Natural killer cell (primary cell): ENCODE measurements at regions not wholly inside any gene's neighbourhood (a gene's known extent, or its start where the extent isn't known, plus 50 kb on each side); places are given as distances from the start of the nearest gene placed in this dataset.

Experiments
- ATAC-seq, 3 donors: fragments of 150-1000 bp in 2 of 3; fragments of 200-7000 bp in 1 of 3; cut with Tn5 transposase; 1 replicate in 1 of 3; 2 replicates in 2 of 3; pipeline ENCODE4 v1.10.0; 2021; ENCODE audit warnings: mild to moderate bottlenecking in 2 of 3, moderate library complexity in 2 of 3
- DNase-seq, 2 donors: peaks; one replicate each; pipeline versions ENCODE4 v3.0.0 to v3.0.0-alpha.2; 2013 to 2021; ENCODE audit warnings: mixed read lengths in 1 of 2
- H3K27ac ChIP-seq: one replicate; pipeline ENCODE4 v1.5.1; 2013; ENCODE audit warnings: mild to moderate bottlenecking, low read length
- H3K27me3 ChIP-seq: one replicate; pipeline ENCODE4 v1.6.1; 2013; ENCODE audit warnings: low read length; ENCODE audit not compliant: control insufficient read depth, insufficient read depth
- H3K36me3 ChIP-seq: one replicate; pipeline ENCODE4 v1.6.1; 2013; ENCODE audit warnings: low read length; ENCODE audit not compliant: control insufficient read depth, insufficient read depth
- H3K4me1 ChIP-seq: one replicate; pipeline ENCODE4 v1.6.1; 2013; ENCODE audit warnings: low read length; ENCODE audit not compliant: control insufficient read depth, insufficient read depth
- H3K4me3 ChIP-seq: one replicate; pipeline ENCODE4 v1.5.1; 2013; ENCODE audit warnings: low read length
- H3K9me3 ChIP-seq: one replicate; pipeline ENCODE4 v1.6.1; 2013; ENCODE audit warnings: low read length; ENCODE audit not compliant: control insufficient read depth, insufficient read depth
- H3K27ac Mint-ChIP-seq, 2 donors: one replicate each; pipeline ENCODE4 v1.8.0; 2022; ENCODE audit warnings: mild to moderate bottlenecking in 2 of 2, mixed read lengths in 2 of 2, moderate library complexity in 1 of 2
- H3K27me3 Mint-ChIP-seq, 2 donors: one replicate each; pipeline ENCODE4 v1.8.0; 2022; ENCODE audit warnings: low read depth in 2 of 2, mixed read lengths in 2 of 2
- H3K36me3 Mint-ChIP-seq: one replicate; pipeline ENCODE4 v1.8.0; 2022; ENCODE audit warnings: mixed read lengths
- H3K4me1 Mint-ChIP-seq, 2 donors: one replicate each; pipeline ENCODE4 v1.8.0; 2022; ENCODE audit warnings: mixed read lengths in 2 of 2
- H3K4me3 Mint-ChIP-seq: one replicate; pipeline ENCODE4 v1.8.0; 2022; ENCODE audit warnings: mild to moderate bottlenecking, moderate library complexity, mixed read lengths
- H3K9me3 Mint-ChIP-seq, 2 donors: one replicate each; pipeline ENCODE4 v1.8.0; 2022; ENCODE audit warnings: mixed read lengths in 2 of 2
- CTCF ChIP-seq: fragments of 200-600 bp; IDR thresholded peaks from one replicate; pipeline ENCODE4 v1.8.0; 2022; ENCODE audit warnings: antibody characterized with exemption
- WGBS: methylation state at CpG from one replicate; pipeline ENCODE4 v1.1.7; 2013; ENCODE audit warnings: missing lambda C conversion rate; ENCODE audit not compliant: insufficient coverage; 5-methylcytosine and 5-hydroxymethylcytosine counted together
- intact Hi-C: fragments of 100-400 bp; cut with micrococcal nuclease; formaldehyde crosslinking; loops from one replicate; pipeline ENCODE4 v1.14.2; 2022

GRCh38 chr17:63378411-63379375 lies 67.4 kb downstream of the CYB561 start:
- Histone ChIP-seq H3K4me1 (no peaks in the 10 kb centered on the region), H3K27me3 (no peaks in the 10 kb centered on the region), H3K9me3 (no peaks in the 10 kb centered on the region), H3K36me3 (peaks cover 11% of the 10 kb centered on the region), H3K4me3 (no peak overlapping the region), H3K27ac (no peak overlapping the region)
- 59% methylated on average over 3 of the region's 3 CpGs for WGBS
- no peak for DNase-seq
- peaks cover 0 to 7% of the 10 kb centered on the region in 2 donors for H3K4me1 Mint-ChIP-seq
- intact Hi-C loops, result no loop called here
- H3K27ac Mint-ChIP-seq, result no peak overlapping the region
- no peaks in the 10 kb centered on the region for H3K9me3 Mint-ChIP-seq
- H3K36me3 Mint-ChIP-seq, result peaks cover 11% of the 10 kb centered on the region
- TF ChIP-seq CTCF, result no peak
- H3K27me3 Mint-ChIP-seq, result no peaks in the 10 kb centered on the region
- no peak for ATAC-seq
- no peak overlapping the region for H3K4me3 Mint-ChIP-seq

GRCh38 chr17:63379636-63380035 lies 66.5 kb downstream of the CYB561 start:
- DNase-seq (no peak), ATAC-seq (no peak)
- peaks cover 11% of the 10 kb centered on the region for H3K36me3 Mint-ChIP-seq
- H3K4me3 ChIP-seq, result no peak overlapping the region
- no peaks in the 10 kb centered on the region for H3K27me3 Mint-ChIP-seq
- no peak overlapping the region for H3K4me3 Mint-ChIP-seq
- no peaks in the 10 kb centered on the region for H3K9me3 Mint-ChIP-seq
- TF ChIP-seq CTCF, result no peak
- no peaks in the 10 kb centered on the region for H3K27me3 ChIP-seq
- H3K36me3 ChIP-seq, result peaks cover 11% of the 10 kb centered on the region
- peaks cover 0 to 7% of the 10 kb centered on the region in 2 donors for H3K4me1 Mint-ChIP-seq
- no peak overlapping the region for H3K27ac ChIP-seq
- no peaks in the 10 kb centered on the region for H3K9me3 ChIP-seq
- H3K4me1 ChIP-seq, result no peaks in the 10 kb centered on the region
- H3K27ac Mint-ChIP-seq, result no peak overlapping the region
- intact Hi-C loops, result no loop called here
- WGBS, result 93% methylated on average over 3 of the region's 5 CpGs

- Histone ChIP-seq H3K4me3 (no peak overlapping the region), H3K4me1 (no peaks in the 10 kb centered on the region), H3K27ac (no peak overlapping the region), H3K9me3 (no peaks in the 10 kb centered on the region), H3K36me3 (peaks cover 11% of the 10 kb centered on the region), H3K27me3 (no peaks in the 10 kb centered on the region)
- Mint-ChIP-seq H3K9me3 (no peaks in the 10 kb centered on the region), H3K4me1 (peaks cover 0 to 7% of the 10 kb centered on the region in 2 donors), H3K27ac (no peak overlapping the region), H3K4me3 (no peak overlapping the region), H3K27me3 (no peaks in the 10 kb centered on the region), H3K36me3 (peaks cover 11% of the 10 kb centered on the region)
- DNase-seq (no peak), ATAC-seq (no peak)
- TF ChIP-seq CTCF, result no peak
- WGBS, result 80% methylated on average over 4 of the region's 4 CpGs
- intact Hi-C loops, result no loop called here
These were observed 64.9 kb downstream of the CYB561 start for GRCh38 chr17:63381101-63381729.
